ENCODE measurements at regions not wholly inside any gene's neighbourhood (a gene's known extent, or its start where the extent isn't known, plus 50 kb on each side); places are given as distances from the start of the nearest gene placed in this dataset.

DNA sequence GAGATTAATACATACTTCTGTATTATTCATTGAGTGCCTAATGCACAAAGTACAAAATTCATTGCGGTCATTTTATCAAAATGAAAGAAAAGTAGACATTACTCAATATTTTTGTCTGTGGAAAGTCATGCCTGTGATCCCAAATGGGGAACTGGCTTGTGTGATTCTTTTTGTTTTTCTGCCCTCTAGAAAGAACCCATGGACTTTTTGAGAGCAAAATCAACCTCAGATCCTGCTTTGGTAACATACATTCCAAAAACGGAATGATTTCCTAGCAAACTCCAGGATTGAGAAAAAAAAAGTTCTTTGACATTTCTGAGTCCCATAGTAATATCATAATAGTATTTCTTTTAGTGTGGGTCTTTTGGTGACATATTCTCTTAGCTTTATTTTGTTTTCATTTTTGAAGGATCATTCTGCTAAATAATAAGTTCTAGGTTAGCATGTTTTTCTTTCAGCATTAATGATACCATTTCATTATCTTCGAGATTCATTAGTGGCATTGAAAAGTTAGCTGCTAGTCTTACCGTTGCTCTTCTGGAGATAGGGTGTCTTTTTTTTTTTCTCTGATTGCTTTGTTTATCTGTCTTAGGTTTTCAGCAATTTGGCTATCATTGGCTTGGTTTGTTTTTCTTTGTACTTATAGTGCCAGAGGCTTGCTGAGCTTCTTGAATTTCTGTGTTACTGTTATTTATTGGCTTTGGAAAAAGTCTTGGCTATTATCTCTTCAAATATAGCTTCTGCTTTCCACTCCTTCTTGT, 102.4 kb upstream of the CSNK1A1L start:
- Histone ChIP-seq H3K9me3 (ENCODE audit: control insufficient read depth, insufficient read depth, low read length) (no peaks in the 10 kb centered on the region), H3K4me3 (ENCODE audit: low read depth, low read length) (no peak overlapping the region), H3K27ac (ENCODE audit: low read depth, low read length) (no peak overlapping the region), H3K27me3 (ENCODE audit: control insufficient read depth, insufficient read depth, low read length) (no peaks in the 10 kb centered on the region)
- no peak for DNase-seq (ENCODE audit: low read depth, low spot score)
- TF ChIP-seq, protein P1, sequence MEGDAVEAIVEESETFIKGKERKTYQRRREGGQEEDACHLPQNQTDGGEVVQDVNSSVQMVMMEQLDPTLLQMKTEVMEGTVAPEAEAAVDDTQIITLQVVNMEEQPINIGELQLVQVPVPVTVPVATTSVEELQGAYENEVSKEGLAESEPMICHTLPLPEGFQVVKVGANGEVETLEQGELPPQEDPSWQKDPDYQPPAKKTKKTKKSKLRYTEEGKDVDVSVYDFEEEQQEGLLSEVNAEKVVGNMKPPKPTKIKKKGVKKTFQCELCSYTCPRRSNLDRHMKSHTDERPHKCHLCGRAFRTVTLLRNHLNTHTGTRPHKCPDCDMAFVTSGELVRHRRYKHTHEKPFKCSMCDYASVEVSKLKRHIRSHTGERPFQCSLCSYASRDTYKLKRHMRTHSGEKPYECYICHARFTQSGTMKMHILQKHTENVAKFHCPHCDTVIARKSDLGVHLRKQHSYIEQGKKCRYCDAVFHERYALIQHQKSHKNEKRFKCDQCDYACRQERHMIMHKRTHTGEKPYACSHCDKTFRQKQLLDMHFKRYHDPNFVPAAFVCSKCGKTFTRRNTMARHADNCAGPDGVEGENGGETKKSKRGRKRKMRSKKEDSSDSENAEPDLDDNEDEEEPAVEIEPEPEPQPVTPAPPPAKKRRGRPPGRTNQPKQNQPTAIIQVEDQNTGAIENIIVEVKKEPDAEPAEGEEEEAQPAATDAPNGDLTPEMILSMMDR (IDR thresholded peaks at IDR 0.05; ENCODE audit: low read depth, low read length): no peak
- CTCF ChIA-PET: interaction anchor here (0.6 kb wide), 1 partner anchor 924 kb away, joined by 6 read pairs; no protein-coding TSS in a partner anchor
- POLR2A ChIA-PET: interaction anchor here (0.7 kb wide), 2 partner anchors 30 to 198 kb away, joined by 3 read pairs; no protein-coding TSS in a partner anchor

DNA sequence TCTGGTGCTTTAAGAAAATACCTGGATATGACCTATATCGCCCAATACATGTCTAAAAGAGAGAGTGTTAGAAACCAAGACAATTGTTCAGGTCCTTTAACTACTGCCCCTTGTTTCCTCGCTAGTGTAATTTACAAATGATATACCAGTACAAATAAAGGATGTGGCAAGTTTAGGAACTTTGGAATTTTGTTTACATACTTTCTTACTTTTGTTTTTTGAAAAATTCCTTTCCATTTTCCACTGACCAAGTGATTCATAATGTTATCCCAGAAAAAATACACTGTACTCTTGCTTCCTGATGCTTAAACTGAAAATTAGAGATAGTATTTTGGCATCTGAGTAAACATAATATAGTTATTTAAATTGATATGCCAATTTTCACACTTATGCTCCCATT, 96.8 kb upstream of the CSNK1A1L start:
- no peaks in the 10 kb centered on the region for H3K27me3 ChIP-seq (ENCODE audit: control insufficient read depth, insufficient read depth, low read length)
- no peak overlapping the region for H3K27ac ChIP-seq (ENCODE audit: low read depth, low read length)
- H3K9me3 ChIP-seq (ENCODE audit: control insufficient read depth, insufficient read depth, low read length): no peaks in the 10 kb centered on the region
- H3K4me3 ChIP-seq (ENCODE audit: low read depth, low read length): no peak overlapping the region
- TF ChIP-seq, protein P1 (IDR thresholded peaks at IDR 0.05; ENCODE audit: low read depth, low read length): no peak
- ChIA-PET POLR2A (no interaction called here), CTCF (interaction anchor here (1.1 kb wide), 1 partner anchor 401 kb away, joined by 6 read pairs; no protein-coding TSS in a partner anchor)
- DNase-seq (ENCODE audit: low read depth, low spot score): peak; percentile 16

DNA sequence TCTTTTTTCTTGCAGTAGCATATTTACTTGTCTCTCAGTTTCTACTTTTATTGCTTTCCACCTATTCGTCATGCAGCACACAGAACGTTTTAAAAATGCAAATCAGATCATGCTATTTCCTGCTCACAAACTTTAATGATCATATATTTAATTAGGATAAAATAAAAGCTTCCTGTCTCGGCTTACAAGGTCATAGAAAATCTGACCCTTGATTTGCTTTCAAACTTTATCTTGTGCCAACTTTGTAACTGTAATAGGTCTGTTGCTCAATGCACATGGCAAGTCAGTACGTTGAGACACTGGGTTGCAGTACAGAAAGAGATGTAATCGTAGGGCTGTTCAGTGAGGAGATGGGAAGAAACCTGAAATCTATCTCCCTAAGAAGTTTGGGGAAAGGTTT, 95.6 kb upstream of the CSNK1A1L start:
- Histone ChIP-seq H3K4me3 (ENCODE audit: low read depth, low read length) (no peak overlapping the region), H3K27ac (ENCODE audit: low read depth, low read length) (no peak overlapping the region), H3K27me3 (ENCODE audit: control insufficient read depth, insufficient read depth, low read length) (no peaks in the 10 kb centered on the region), H3K9me3 (ENCODE audit: control insufficient read depth, insufficient read depth, low read length) (no peaks in the 10 kb centered on the region)
- POLR2A ChIA-PET: no interaction called here
- TF ChIP-seq, protein P1 (IDR thresholded peaks at IDR 0.05; ENCODE audit: low read depth, low read length): no peak
- DNase-seq (ENCODE audit: low read depth, low spot score): no peak
- CTCF ChIA-PET: no interaction called here

DNA sequence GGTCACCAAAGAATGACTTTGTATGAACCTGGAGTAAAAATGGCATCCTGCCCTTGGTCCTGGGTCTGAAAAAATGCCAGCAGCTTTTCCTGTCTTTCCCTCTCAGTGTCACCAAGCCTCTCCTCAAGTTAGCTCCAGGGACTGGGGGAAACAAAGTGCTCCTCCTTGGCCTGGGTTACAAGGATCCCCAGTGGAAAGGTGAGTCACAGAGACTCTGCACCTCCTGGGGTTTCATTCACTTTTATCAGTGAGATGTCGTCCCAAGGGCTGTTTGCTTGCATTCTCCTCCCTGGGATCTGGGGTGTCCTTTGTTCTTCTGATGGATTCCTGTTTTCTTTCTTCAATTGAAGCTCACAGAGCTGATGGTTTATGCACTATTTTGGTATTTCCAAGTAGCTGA, 93.2 kb upstream of the CSNK1A1L start:
- TF ChIP-seq, protein P1 (IDR thresholded peaks at IDR 0.05; ENCODE audit: low read depth, low read length): no peak
- Histone ChIP-seq H3K4me3 (ENCODE audit: low read depth, low read length) (no peak overlapping the region), H3K27ac (ENCODE audit: low read depth, low read length) (no peak overlapping the region), H3K9me3 (ENCODE audit: control insufficient read depth, insufficient read depth, low read length) (no peaks in the 10 kb centered on the region), H3K27me3 (ENCODE audit: control insufficient read depth, insufficient read depth, low read length) (no peaks in the 10 kb centered on the region)
- ChIA-PET CTCF (no interaction called here), POLR2A (no interaction called here)
- DNase-seq (ENCODE audit: low read depth, low spot score): no peak

DNA sequence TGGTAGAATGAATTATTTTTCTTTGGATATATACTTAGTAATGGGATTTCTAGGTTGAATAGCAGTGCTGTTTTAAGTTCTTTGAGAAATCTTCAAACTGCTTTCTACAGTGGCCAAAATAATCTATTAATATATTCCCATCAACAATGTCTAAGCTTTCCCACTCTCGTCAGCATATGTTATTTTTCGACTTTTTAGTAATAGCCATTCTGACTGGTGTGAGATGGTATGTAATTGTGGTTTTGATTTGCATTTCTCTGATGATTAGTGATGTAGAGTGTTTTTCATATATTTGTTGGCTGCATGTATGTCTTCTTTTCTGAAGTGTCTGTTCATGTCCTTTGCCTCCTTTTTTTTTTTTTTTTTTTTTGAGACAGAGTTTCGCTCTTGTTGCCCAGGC, 90.2 kb upstream of the CSNK1A1L start:
- no peak overlapping the region for H3K4me3 ChIP-seq (ENCODE audit: low read depth, low read length)
- H3K27me3 ChIP-seq (ENCODE audit: control insufficient read depth, insufficient read depth, low read length): no peaks in the 10 kb centered on the region
- TF ChIP-seq, protein P1 (IDR thresholded peaks at IDR 0.05; ENCODE audit: low read depth, low read length): no peak
- H3K27ac ChIP-seq (ENCODE audit: low read depth, low read length): no peak overlapping the region
- DNase-seq (ENCODE audit: low read depth, low spot score): no peak
- ChIA-PET CTCF (no interaction called here), POLR2A (no interaction called here)
- no peaks in the 10 kb centered on the region for H3K9me3 ChIP-seq (ENCODE audit: control insufficient read depth, insufficient read depth, low read length)
